ENCODE measurements at regions not wholly inside any gene's neighbourhood (a gene's known extent, or its start where the extent isn't known, plus 50 kb on each side); places are given as distances from the start of the nearest gene placed in this dataset.

DNA sequence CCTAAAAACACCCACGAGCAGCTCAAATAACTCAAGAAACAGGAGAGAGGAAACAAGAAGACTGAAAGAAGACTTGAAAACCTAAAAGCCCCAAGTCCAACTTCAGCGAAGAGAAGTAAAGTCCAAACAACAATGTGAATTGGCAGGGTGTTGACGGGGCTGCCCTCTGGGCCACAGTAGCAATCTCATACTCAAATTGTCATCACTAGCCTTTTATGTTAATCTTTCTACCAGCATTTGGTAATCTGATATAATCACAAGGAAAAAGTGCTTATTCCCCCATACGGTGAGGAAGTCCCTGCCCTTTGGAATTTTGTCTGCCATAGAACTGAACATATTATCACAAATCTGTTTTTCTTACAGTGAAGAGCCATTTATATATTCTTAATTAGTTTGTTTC, 51.5 kb upstream of the IFNE start:
- Histone ChIP-seq H3K4me3 (ENCODE audit: low read length) (no peak overlapping the region), H3K9me3 (replicated peaks; ENCODE audit: insufficient read depth, low read length) (no peaks in the 10 kb centered on the region), H3K27me3 (replicated peaks; ENCODE audit: insufficient read depth, low read length) (no peaks in the 10 kb centered on the region), H3K9me2 (replicated peaks; ENCODE audit: insufficient read depth, low read length) (no peaks in the 10 kb centered on the region), H4K20me1 (ENCODE audit: insufficient read depth, low read length) (no peaks in the 10 kb centered on the region), H3K79me2 (ENCODE audit: low read length) (no peaks in the 10 kb centered on the region), H3K27ac (ENCODE audit: low read length) (no peak overlapping the region), H3K4me1 (ENCODE audit: low read length) (no peaks in the 10 kb centered on the region), H3F3A (ENCODE audit: insufficient read depth, low read length) (no peaks in the 10 kb centered on the region), H3K9ac (ENCODE audit: low read length) (no peak overlapping the region), H3K36me3 (replicated peaks; ENCODE audit: insufficient read depth, low read length) (no peaks in the 10 kb centered on the region), H2AFZ (ENCODE audit: low read length) (no peak overlapping the region), H3K4me2 (ENCODE audit: low read depth, low read length) (no peak overlapping the region)
- TF ChIP-seq, protein P1, sequence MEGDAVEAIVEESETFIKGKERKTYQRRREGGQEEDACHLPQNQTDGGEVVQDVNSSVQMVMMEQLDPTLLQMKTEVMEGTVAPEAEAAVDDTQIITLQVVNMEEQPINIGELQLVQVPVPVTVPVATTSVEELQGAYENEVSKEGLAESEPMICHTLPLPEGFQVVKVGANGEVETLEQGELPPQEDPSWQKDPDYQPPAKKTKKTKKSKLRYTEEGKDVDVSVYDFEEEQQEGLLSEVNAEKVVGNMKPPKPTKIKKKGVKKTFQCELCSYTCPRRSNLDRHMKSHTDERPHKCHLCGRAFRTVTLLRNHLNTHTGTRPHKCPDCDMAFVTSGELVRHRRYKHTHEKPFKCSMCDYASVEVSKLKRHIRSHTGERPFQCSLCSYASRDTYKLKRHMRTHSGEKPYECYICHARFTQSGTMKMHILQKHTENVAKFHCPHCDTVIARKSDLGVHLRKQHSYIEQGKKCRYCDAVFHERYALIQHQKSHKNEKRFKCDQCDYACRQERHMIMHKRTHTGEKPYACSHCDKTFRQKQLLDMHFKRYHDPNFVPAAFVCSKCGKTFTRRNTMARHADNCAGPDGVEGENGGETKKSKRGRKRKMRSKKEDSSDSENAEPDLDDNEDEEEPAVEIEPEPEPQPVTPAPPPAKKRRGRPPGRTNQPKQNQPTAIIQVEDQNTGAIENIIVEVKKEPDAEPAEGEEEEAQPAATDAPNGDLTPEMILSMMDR (IDR thresholded peaks at IDR 0.05; ENCODE audit: low read length) = no peak
- no peak for TF ChIP-seq EZH2phosphoT487 (IDR thresholded peaks at IDR 0.05; ENCODE audit: low read length)
- no peak for TF ChIP-seq EZH2 (optimal IDR thresholded peaks at IDR 0.05; ENCODE audit: low read depth, low read length)
- no peak for DNase-seq

DNA sequence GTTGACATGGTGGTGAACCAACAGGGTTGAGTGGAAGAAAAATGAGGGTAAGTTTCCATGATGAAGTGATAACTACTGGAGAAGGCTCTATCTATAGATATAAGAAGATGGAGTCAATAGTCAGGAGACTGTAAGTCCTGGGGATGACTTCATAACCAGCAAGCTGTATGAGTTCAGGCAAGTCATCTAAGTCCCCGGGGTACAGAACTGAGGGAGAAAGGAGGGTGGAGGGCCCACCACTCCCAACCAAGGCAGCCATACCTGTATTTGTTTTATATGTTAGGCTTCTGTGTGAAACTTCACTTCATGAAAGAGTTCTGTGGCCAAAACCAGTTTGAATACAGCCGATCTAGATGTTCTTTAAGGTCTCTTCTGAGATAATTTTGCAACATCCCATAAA, 53.3 kb upstream of the IFNE start:
- no peaks in the 10 kb centered on the region for H3F3A ChIP-seq (ENCODE audit: insufficient read depth, low read length)
- no peaks in the 10 kb centered on the region for H3K79me2 ChIP-seq (ENCODE audit: low read length)
- TF ChIP-seq EZH2phosphoT487 (IDR thresholded peaks at IDR 0.05; ENCODE audit: low read length) (no peak), EZH2 (optimal IDR thresholded peaks at IDR 0.05; ENCODE audit: low read depth, low read length) (no peak)
- TF ChIP-seq, protein P1 (IDR thresholded peaks at IDR 0.05; ENCODE audit: low read length) = no peak

DNA sequence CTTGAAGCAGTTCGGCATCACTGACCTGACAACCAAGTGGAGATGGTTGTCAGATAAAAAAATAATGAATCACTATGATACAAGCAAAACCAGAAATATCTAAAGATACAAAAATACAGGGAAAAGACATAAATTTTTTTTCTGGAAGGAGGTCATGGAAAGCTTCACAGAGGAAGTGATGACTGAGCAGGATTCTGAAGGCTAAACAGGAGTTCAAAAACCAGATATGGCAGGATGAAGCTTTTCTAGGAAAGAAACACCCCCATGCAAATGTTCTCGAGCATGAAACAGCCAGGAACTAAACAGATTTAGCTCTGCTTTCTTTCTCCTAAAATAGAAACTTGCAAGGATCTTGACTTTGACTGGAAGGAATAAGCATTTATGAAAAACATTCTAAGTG, 60.7 kb upstream of the IFNE start:
- Histone ChIP-seq H3F3A (ENCODE audit: insufficient read depth, low read length) (no peaks in the 10 kb centered on the region), H3K36me3 (replicated peaks; ENCODE audit: insufficient read depth, low read length) (no peaks in the 10 kb centered on the region), H2AFZ (ENCODE audit: low read length) (no peak overlapping the region), H3K27me3 (replicated peaks; ENCODE audit: insufficient read depth, low read length) (no peaks in the 10 kb centered on the region), H3K9me2 (replicated peaks; ENCODE audit: insufficient read depth, low read length) (no peaks in the 10 kb centered on the region), H3K27ac (ENCODE audit: low read length) (no peak overlapping the region), H3K4me2 (ENCODE audit: low read depth, low read length) (no peak overlapping the region), H3K9ac (ENCODE audit: low read length) (no peak overlapping the region), H3K4me3 (ENCODE audit: low read length) (no peak overlapping the region), H4K20me1 (ENCODE audit: insufficient read depth, low read length) (no peaks in the 10 kb centered on the region), H3K9me3 (replicated peaks; ENCODE audit: insufficient read depth, low read length) (no peaks in the 10 kb centered on the region), H3K4me1 (ENCODE audit: low read length) (no peaks in the 10 kb centered on the region), H3K79me2 (ENCODE audit: low read length) (no peaks in the 10 kb centered on the region)
- DNase-seq = no peak
- TF ChIP-seq, protein P1 (IDR thresholded peaks at IDR 0.05; ENCODE audit: low read length) = no peak
- TF ChIP-seq EZH2 (optimal IDR thresholded peaks at IDR 0.05; ENCODE audit: low read depth, low read length) = no peak
- no peak for TF ChIP-seq EZH2phosphoT487 (IDR thresholded peaks at IDR 0.05; ENCODE audit: low read length)

More for the DNA sequence above, 53.3 kb upstream of the IFNE start:
- Histone ChIP-seq H3K27me3 (replicated peaks; ENCODE audit: insufficient read depth, low read length) (no peaks in the 10 kb centered on the region), H3K9ac (ENCODE audit: low read length) (no peak overlapping the region), H3K4me3 (ENCODE audit: low read length) (no peak overlapping the region), H2AFZ (ENCODE audit: low read length) (no peak overlapping the region), H4K20me1 (ENCODE audit: insufficient read depth, low read length) (no peaks in the 10 kb centered on the region), H3K4me1 (ENCODE audit: low read length) (no peaks in the 10 kb centered on the region), H3K4me2 (ENCODE audit: low read depth, low read length) (no peak overlapping the region), H3K27ac (ENCODE audit: low read length) (no peak overlapping the region), H3K9me3 (replicated peaks; ENCODE audit: insufficient read depth, low read length) (no peaks in the 10 kb centered on the region), H3K36me3 (replicated peaks; ENCODE audit: insufficient read depth, low read length) (no peaks in the 10 kb centered on the region), H3K9me2 (replicated peaks; ENCODE audit: insufficient read depth, low read length) (no peaks in the 10 kb centered on the region)
- no peak for DNase-seq

Measured in MM.1S (cell line).